Activated CD4-positive, alpha-beta T cell treated with anti-CD3 and anti-CD28 coated beads, Interleukin-2, amount 50 U/mL, for 24 hours (primary cell): ENCODE measurements at regions not wholly inside any gene's neighbourhood (a gene's known extent, or its start where the extent isn't known, plus 50 kb on each side); places are given as distances from the start of the nearest gene placed in this dataset.
"Not testable (repeated sequence)": the region's sequence is repeated elsewhere in the genome, so short reads cannot be mapped to it uniquely, and the experiment has no call there.

ENCODE experiments used
- DNase-seq, 2 donors: peaks; one replicate each; pipeline ENCODE4 v3.0.0-alpha.2; 2020; ENCODE audit warnings: low read depth in 1 of 2, low spot score in 1 of 2

DNA sequence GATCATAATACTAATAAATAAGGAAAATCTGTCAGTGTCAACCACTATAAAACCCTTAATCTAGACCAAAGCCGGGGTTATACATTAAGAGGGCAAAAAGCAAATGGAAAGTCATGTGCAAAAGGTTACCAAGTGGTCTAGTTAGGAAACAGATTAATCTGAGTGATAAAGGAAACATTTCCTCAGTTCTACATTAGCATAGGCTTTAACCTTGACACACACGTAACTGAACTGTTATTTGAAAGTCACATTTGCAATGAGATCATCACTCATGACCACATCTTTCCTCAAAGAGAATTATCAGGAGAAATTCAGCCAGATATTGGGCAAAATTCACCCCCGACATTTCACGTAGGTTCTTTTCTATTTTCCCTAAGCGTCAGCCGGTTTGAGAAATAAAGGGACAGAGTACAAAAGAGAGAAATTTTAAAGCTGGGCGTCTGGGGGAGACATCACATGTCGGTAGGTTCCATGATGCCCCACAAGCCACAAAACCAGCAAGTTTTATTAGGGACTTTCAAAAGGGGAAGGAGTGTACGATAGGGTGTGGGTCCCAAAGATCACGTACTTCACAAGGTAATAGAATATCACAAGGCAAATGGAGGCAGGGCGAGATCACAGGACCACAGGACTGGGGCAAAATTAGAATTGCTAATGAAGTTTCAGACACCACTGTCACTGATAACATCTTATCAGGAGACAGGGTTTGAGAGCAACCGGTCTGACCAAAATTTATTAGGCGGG lies 76.8 kb upstream of the DST start:
- DNase-seq = not testable (repeated sequence)

DNA sequence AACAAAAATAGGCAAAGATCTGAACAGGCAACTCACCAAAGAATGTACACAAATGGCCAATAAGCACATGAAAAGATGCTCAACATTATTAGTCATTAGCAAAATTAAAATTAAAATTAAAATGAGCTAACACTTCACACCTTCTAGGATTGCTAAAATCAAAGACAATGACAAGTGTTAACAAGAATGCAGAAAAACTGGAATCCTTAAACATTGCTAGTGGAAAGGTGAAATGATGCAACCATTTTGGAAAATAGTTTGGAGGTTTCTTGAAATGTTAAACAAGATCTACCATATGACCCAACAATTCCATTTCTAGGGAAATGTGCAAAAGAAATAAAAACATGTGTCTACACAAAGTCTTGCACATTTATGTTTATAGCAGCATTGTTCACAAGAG lies 75.5 kb upstream of the DST start:
- no peak for DNase-seq

DNA sequence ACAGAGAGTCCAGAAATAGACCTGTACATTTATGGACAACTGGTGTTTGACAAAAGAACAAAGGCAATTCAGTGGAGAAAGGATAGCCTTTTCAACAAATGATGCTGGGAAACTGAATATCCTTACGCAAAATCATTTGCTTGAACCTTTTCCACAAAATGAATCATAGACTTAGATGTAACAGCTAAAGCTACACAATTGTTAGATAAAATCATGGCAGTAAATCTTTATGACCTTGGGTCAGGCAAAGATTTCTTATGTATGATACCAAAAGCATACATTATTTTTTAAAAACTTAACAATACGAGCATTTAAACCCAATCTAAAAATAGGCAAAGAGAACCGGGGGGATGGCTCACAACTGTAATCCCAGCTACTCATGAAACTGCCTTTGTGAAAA lies 73.5 kb upstream of the DST start:
- no peak for DNase-seq

DNA sequence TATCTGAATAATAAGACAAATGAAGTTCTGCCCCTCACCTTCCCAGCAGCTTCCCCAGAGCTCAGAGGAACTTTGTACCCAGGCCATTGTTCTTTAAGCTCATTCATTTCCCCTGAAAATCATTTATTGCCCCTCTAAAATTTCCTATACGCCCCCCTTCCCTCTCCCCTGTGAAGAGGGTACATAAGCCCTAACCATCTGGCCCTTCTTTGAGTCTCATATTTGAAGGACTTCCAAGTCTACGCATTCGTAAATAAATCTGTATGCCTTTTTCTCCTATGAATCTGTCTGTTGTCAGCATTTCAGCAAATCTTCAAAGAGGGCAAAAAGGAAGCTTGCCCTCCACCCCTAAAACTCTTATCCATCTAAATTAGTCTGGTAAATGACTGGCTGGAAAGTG lies 73.1 kb upstream of the DST start:
- DNase-seq = no peak

DNA sequence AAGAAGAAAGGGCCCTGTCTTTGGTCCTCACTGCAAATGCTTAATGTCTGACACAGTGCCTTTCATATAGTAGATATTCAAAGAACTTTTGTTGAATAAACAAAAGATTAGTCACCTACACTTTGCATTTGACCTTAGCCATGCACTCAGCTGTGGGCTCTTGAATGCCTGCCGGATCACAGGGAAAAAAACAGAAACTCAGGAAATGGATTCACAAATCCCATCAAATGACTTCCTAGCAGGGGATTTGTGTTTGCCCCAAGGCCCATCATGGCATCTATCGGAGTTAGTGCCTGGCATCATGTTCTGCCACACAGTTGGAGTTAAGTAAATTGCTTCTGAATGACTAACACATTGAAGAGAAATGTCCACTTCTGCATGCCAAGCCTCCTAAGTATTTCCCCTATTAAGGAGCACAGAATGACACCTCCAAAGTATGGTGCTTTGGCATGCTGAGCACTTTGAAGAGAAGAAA lies 72.3 kb upstream of the DST start:
- no peak for DNase-seq

DNA sequence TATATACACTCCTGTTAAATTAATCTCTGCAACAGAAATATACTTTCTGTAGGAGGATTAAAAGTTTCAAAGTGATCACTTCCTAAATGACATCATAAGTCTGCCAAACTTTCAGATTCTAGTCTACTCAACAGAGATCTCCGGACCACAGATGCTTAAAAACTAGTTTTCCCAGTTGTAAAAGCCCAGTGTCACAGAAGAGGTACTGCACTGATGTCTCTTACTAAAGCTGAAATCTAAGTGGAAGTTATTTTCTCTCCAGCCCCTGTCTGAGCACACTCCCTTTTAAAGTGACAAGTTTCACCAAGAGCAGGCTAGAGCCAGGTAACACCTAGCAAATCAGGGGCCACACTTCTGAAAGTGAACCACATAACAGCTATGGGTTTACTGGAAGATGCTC lies 71.6 kb upstream of the DST start:
- no peak for DNase-seq

DNA sequence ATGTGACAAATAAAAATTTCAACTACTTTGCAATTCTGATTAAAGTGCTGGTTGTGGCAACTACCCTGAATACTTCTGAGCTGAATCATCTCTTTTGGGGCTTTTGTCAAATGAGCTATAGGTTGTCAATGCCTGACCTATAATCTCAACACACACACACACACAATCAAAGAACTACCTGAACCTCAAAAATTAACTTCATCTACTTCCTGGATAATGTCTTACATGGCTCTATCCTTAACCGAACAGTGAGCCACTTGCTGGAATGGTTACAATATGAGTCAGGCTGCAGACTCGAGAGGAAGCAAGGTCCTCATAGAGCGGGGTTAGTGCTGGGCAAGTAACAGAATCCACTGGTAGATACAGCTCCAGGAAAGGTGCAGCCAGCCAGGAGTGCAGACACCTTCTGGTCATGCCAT lies 70.6 kb upstream of the DST start:
- no peak for DNase-seq

DNA sequence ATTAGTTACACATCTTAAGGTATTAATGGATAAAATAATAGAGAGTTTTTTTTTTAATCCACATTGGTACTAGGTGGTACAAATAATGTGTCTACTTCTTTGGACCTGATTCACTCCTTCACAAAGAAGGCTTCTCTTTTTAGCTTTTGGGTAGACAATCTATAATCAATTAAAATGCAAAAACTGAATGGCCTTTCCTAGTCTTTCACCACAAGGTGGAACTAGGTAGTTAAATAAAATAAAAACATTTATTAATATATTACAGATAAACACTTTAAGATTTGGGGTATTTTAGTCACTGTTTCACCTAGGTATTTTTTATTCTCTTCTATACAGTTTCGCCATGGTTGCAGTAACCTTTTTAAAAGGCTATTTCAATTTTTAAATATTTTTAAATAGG lies 68.3 kb upstream of the DST start:
- DNase-seq = no peak

DNA sequence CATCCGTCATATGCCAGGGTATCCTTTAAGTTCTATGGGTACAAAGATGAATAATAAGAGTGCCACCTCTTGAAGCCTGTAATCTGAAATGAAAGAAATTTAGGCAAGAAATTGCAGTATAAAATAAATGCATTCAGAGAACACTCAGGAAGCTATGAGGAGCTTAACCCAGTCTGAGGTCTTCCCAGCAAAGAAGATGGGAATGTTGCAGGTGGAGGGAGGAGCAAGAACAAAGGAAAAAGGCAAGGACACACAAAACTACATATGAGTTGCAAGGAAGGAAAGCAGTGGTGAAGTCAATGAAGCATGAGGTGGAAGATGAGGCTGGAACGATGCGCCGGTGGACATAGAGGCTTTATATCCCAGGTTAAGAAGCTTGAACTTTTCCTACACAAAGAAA lies 67.0 kb upstream of the DST start:
- DNase-seq = no peak

DNA sequence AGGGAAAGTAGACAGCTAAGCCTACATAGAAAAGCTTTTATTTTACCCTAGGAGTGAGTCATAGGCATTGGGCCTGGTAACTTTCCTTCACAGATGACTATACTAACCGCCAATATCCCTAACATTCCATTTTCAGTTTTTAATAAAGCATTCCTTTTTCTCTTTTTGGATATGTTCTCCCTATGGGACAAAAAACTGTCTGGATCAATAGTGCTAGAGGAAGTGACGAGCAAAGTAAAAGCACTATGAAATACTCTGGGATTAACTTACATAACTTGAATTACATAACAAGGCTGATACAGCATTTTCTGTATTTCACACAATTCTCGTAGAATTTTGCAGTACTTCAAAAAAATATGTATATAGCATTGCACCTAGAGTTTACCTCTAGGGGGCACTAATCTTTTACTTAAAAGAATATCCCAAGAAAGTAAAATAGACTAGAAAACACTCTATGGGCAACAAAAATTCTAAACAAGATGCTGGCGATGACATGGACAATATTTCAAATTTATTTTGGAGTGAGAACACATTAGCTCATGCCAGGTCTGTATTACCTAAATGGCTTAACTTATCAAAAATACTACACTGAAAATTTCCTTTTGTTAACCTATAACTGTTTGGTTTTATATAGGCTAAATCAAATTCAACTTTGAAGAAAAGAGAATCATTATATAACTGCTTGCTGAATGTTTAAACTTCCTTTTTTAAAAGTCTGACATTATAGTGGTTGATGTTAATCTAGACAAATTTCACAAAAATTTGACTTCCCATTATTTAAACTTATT lies 66.3 kb upstream of the DST start:
- no peak for DNase-seq

DNA sequence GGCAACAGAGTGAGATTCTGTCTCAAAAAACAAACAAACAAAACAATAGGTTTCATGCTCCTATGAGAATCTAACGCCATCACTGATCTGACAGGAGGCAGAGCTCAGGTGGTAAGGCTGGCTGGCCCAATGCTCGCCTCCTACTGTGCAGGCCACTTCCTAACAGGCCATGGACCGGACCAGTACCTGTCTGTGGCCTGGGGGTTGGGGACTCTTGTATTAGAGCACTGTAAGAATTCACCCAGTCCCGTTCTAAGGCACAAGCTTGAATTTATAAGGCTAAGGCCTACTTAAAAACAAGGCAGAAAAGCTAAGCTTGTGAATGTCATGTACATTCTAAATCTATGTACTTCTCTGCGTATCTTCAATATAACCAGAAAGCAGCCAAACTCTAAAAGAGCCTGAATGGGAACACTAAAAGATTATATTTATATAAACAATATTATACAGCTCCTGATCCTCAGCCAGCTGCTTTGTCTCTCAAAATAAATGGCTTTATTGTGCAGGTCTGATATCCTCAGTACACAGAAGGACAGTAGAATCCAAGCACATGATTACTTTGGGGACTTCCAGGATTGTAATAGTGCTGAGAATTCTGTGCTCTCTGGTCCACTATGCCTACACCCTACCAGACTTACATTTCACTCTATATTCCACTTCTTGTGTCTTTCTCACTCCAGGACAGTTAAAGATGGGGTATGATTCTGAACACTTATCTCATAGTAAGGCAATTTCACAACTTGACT lies 64.5 kb upstream of the DST start:
- no peak for DNase-seq

DNA sequence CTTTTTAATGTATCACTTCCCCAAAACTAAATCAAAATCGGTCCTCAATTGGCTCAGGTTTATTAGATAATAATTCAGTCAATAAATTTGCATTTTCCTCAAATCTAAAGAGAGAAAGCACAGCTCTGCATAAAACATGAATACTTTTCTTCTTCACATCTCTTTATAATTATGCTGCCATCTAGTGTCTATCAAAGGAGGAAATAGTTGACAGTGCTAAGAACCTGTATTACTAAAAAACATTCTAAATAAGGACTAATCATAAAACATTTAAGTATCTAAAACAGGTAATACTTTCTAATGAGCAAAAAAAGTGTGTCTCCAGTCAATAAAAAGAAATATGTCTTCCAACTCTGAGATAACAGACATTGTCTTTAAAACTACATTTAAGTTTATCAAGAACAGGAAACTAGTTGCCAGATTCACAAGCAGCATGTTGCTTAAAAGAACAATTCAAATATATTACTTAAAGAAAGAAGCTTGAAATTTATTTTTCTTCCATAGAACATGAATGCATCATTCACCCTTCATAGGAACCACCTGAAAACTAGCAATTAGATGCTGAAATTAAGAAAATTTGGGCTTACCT lies 56.5 kb upstream of the DST start:
- DNase-seq = no peak

DNA sequence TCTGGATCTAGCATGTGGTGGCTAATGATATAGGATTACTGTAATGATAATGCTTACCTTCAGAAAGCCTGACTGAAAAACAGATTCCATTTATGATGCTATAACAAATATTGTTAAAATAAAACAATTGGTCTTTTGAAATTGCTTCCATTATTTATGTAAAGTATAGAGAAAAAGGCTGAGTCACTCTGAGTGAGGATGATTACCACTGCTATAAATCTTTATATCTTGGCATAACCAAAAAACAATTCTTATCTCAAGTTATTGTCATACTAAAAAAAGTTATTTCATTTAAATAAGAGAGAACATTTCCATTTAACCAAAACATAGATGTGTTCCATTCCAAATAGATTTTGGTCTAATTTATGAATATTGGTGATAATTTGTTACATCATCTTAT lies 53.0 kb upstream of the DST start:
- DNase-seq = no peak

DNA sequence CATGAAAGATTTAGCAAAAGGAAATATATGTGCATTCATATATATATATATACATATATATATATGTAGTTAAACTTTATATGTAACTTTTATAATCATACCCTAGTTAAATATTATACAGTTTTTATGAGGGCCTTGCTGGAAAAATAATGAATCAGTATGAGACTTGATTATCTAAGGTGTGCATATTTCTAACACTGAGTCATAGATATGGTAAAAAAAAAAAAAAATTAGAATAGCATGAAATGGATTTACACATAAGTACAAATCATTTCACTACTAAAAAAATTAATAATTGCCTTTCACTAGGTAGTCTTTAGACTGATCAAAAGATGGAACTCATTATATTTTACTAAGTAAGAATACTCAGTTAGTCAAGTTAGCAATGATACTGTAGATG lies 51.3 kb upstream of the DST start:
- no peak for DNase-seq

DNA sequence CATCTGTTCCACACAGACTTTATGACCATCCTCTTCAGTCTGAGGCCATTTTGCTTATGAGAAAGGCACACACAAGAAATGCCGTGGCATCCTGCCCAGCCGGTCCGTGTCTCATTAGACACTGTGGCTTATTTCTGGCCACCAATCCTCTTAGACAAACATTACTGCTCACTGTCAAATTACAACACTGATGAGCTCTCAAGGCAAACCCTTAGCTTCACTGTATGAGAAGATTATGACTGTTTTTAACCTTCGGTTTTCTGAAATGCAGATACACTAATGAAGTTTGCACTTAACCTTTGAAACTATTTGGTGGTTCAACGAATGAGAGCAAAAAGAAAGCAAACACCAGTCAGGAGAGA lies 50.5 kb upstream of the DST start:
- no peak for DNase-seq

DNA sequence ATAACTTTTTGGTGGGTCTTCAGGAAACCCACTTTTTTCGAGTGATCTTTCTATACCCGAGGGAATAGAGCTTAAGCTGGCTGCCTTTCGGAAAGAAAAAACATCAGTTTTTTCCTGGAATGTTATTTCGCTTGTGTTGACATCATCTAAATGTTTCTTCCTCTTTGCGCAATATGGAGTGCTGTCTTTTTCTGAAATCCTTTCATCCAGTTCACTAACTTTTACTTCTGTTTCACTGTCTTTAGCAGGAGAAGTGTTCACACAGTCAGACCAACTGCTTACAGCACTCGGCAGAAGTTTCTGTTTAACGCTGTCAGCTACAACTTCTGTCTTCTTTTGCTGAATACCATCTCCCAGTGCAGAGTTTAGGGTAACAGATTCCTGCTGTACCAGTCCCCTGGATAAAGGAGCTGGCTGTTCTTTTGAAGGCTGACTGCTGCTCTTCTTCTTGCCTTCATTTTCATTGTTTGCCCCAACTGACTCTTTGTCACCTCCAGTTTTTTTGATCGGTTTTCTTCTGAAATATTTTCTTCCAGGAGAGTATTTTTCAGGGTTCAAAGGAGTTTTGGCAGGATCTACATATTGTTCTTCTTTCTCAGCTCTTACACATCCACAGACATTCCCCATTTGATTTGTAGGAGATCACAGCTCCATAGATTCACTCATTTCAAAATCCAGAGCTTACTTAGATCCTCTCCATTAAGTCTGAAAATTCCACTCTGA lies 50.0 kb upstream of the DST start:
- DNase-seq = no peak
